ENCODE measurements at regions not wholly inside any gene's neighbourhood (a gene's known extent, or its start where the extent isn't known, plus 50 kb on each side); places are given as distances from the start of the nearest gene placed in this dataset.

- TF ChIP-seq ZNF518A (tag by site-specific recombination; conservative IDR thresholded peaks at IDR 0.05; ENCODE audit: low read depth) (0 out of 2 replicates have a peak, but pooled peaks have one; percentile 24), ZNF221 (tag by site-specific recombination; IDR thresholded peaks at IDR 0.05; ENCODE audit: borderline replicate concordance) (no peak), MYNN (tag by site-specific recombination; IDR thresholded peaks at IDR 0.05; ENCODE audit: borderline replicate concordance) (no peak), ZNF175 (tag by site-specific recombination; IDR thresholded peaks at IDR 0.05) (no peak), GLI4 (tag by site-specific recombination; IDR thresholded peaks at IDR 0.05) (no peak), ZNF776 (tag by site-specific recombination; IDR thresholded peaks at IDR 0.05; ENCODE audit: borderline replicate concordance) (no peak), GLI2 (tag by site-specific recombination; IDR thresholded peaks at IDR 0.05; ENCODE audit: borderline replicate concordance, low read depth) (no peak), ZIC2 (tag by site-specific recombination; IDR thresholded peaks at IDR 0.05) (no peak), ZNF510 (tag by site-specific recombination; IDR thresholded peaks at IDR 0.05; ENCODE audit: insufficient replicate concordance) (no peak), ZNF274 (IDR thresholded peaks at IDR 0.05; ENCODE audit: low read length) (no peak), ZNF274 (tag by site-specific recombination; IDR thresholded peaks at IDR 0.05; ENCODE audit: borderline replicate concordance) (no peak), SCRT1 (tag by site-specific recombination; IDR thresholded peaks at IDR 0.05; ENCODE audit: borderline replicate concordance) (no peak), ZBTB17 (tag by site-specific recombination; IDR thresholded peaks at IDR 0.05) (no peak), ZNF561 (tag by site-specific recombination; IDR thresholded peaks at IDR 0.05; ENCODE audit: borderline replicate concordance) (no peak), HIC1 (tag by site-specific recombination; IDR thresholded peaks at IDR 0.05) (no peak), ZNF211 (tag by site-specific recombination; IDR thresholded peaks at IDR 0.05; ENCODE audit: low read depth) (no peak), ZXDB (tag by site-specific recombination; IDR thresholded peaks at IDR 0.05) (peak; percentile 24; the same call in 1 of the 2 replicates)
These were observed 376.3 kb downstream of the EPHA4 start (continued) for GRCh38 chr2:221195829-221196228.

GRCh38 chr2:221197225-221197856, 374.8 kb downstream of the EPHA4 start:
- CTCF ChIA-PET = no interaction called here
- TF ChIP-seq ZNF548 (tag by site-specific recombination; IDR thresholded peaks at IDR 0.05) = no peak
- TF ChIP-seq PRDM1 (tag by site-specific recombination; IDR thresholded peaks at IDR 0.05) = no peak
- TF ChIP-seq ZNF23 (tag by site-specific recombination; IDR thresholded peaks at IDR 0.05; ENCODE audit: borderline replicate concordance) = no peak
- no peak for TF ChIP-seq ZNF280D (tag by site-specific recombination; IDR thresholded peaks at IDR 0.05)
- no peak for TF ChIP-seq ZNF174 (tag by site-specific recombination; IDR thresholded peaks at IDR 0.05)
- no peak overlapping the region for H3K27ac ChIP-seq (ENCODE audit: extremely low read depth, low read depth, low read length)
- POLR2A ChIA-PET = no interaction called here
- no peaks in the 10 kb centered on the region for H3K9me3 ChIP-seq (ENCODE audit: control insufficient read depth, insufficient read depth, low read depth, low read length)
- no peak overlapping the region for H3K4me3 ChIP-seq (ENCODE audit: low read depth, low read length)
- H3K4me1 ChIP-seq (ENCODE audit: control insufficient read depth, insufficient read depth, low read length) = 0 out of 2 replicates have a peak, but pooled peaks cover 2% of the 10 kb centered on the region
- no peaks in the 10 kb centered on the region for H3K36me3 ChIP-seq (ENCODE audit: control insufficient read depth in 2 of 2, insufficient read depth in 1 of 2, low read length in 2 of 2)
